ENCODE measurements at regions not wholly inside any gene's neighbourhood (a gene's known extent, or its start where the extent isn't known, plus 50 kb on each side); places are given as distances from the start of the nearest gene placed in this dataset.

DNA sequence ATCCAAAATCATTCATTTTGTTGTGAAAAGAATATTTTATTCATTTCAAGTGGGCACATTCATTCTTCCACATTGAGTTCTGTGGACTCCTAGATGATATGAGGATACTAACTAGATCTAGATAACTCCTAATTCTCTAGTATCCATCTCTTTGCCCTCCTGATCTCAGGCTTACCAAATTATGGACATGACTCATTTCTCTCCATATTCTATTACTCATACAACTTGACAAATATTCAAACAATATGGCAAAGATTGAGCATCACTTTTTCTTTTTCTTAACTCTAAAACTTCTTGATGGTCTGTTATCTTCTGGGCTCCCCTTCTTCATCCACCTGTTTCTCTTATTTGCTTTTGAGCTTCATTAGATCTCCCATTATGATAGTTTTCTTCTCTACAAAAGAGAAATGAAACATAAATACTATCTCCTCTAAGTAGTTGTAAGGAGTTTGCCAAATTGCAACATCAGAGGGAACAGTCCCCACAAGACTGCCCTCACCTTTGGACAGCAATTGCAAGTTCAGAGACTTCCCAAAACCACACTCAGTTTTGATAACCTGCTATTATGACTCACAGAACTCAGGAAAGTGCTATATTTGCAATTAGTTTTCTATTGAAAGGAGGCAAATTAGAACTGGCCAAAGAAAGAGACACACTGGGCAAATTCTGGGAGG, 422.9 kb downstream of the SPRY1 start:
- DNase-seq: peak; percentile 24 to 49 (median 48)

GRCh38 chr4:123821861-123822260, 425.3 kb downstream of the SPRY1 start:
- no peak for DNase-seq

DNA sequence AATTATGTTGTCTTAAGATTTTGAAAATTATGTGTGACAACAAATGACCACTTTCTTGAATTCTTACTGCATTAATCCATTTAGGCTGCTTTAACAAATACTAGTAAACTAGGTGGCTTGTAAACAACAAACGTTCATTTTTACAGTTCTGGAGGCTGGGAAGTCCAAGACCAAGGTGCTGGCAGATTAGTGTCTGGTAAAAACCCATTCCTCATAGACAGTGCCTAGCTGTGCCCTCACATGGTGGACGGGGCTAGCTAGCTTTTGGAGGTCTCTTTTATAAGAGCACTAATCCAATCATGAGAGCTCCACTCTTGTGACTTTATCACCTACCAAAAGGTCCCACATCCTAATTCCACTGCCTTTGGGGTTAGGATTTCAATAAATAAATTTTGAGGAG, 425.8 kb downstream of the SPRY1 start:
- no peak for DNase-seq

DNA sequence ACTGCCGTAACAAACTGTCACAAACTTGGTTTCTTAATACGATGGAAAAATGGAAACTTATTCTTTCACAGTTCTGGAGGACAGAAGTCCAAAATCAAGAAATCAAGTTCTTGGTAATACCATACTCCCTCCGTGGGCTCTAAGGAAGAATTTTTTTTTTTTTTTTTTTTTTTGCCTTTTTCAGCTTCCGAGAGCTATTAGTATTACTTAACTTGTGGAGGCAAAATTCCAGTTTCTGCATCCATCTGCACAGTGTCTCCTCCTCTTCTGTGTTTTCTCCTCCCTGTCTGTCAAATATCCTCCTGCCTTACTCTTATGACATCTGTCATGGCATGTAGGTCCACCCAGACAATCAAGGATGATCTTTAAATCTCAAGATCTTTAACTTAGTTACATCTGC, 426.6 kb downstream of the SPRY1 start:
- DNase-seq: no peak

- DNase-seq: no peak
Measured at GRCh38 chr4:123824524-123824923, 427.9 kb downstream of the SPRY1 start.

DNA sequence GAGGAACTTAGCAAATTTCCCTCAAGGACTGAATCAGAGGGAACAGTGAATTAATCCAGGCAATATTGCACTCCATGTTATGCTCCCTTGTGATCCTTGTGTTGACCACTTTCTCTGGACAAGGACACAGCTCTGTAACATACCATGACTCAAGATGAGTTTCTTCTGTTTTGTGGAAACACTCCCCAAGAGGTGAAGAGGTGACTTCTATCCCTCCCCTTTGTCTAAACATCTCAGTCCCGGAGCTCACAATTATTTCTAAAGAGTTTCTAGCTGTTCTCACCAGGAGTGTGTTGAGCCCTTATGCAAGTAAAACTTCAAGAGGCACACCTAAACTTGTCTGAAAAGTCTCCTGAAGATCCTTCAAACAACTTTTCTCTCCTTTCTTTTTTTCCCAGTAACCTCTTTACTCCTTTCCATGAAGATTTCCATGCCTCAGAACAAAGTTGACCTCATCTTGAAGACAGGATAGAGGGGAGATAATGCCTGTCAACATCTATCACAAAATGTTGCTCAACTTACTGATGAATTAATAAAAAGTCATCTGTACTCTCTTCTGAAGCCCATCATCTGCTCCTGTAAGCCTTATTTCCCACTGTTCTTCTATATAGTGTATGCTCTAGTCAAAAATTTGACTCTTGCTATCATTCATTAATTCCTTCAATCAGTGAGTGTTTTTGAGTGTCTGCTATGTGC, 429.1 kb downstream of the SPRY1 start:
- DNase-seq: no peak

- DNase-seq: no peak
Measured at GRCh38 chr4:123826896-123827295, 430.3 kb downstream of the SPRY1 start.

DNA sequence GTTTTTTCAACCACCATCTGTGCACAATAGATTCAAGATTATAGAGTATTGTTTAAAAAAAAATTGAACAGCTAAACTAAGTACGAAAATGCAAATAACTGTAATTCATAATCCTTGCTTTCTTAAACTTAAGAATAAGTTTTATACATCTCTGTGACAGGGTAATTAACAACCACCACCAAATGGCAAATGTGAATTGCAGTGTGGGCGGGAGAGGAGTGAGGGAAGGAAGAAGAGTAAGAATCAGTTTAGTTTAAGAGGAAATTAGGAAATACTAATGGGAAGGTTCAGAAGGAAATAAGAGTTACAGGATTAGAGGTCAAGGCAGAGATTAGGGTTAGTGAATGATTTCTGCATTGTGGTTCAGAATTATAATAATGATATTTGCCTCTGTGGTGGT, 430.9 kb downstream of the SPRY1 start:
- DNase-seq: no peak

- DNase-seq: no peak
Measured at GRCh38 chr4:123830930-123831329, 434.3 kb downstream of the SPRY1 start.

DNA sequence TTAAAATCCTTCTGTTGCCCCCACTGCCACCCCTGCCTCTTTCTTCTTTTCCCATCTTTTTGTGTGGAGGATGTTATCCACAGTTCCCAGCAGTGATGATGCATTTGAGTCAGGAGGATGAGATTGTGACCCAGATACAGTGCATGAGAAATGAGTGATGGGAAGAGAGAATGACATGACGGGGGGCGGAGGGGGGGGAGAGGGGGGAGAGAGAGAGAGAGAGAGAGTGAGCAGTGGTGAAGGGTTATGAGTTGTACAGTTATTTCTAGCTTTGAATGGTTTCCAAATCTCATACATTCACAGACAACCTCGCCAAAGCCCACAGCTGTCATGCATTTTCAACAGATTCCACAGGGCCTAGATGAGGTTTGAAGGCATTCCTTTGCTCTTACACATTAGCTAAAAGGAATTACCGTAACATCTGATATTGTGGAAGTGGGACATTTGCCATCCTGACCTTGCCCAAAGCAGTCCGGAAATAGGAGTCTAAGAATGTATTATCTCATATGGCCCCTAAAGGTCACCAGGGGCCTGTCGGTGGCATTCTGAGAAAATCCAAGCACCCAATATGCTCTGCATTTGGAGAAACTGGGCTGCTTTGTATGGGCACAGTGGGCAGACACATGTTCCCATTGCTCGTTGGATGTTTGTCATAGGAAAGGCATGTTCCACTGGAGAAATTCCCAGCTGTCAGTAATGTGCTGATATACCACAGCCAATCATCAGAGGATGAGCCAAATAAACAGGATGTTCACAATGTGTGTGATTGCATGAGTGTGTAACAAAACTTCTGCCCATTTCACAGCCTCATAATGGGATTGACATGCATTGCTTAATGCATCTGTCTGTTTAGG, 435.8 kb downstream of the SPRY1 start:
- no peak for DNase-seq

DNA sequence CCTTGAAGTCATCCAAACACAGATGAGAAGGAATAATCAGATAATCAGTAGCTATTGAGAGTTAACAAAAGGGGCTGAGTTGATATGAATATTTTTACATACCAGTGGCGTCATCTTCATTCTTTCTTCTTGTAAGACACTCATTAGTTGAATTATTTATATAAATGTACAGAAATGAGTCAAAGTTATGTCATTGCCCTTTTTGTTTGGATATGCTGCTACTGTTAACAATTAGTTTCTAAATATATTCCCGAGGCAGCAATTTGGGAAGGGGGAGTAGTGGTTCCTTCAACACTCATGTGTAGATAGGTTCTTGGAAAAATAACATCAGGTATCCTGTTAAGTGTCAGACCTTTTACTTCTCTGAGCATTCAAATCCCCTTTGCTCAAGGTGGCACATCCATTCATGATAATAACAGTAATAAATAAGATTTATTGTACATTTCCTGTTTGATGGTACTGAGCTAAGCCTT, 436.6 kb downstream of the SPRY1 start:
- DNase-seq: no peak

DNA sequence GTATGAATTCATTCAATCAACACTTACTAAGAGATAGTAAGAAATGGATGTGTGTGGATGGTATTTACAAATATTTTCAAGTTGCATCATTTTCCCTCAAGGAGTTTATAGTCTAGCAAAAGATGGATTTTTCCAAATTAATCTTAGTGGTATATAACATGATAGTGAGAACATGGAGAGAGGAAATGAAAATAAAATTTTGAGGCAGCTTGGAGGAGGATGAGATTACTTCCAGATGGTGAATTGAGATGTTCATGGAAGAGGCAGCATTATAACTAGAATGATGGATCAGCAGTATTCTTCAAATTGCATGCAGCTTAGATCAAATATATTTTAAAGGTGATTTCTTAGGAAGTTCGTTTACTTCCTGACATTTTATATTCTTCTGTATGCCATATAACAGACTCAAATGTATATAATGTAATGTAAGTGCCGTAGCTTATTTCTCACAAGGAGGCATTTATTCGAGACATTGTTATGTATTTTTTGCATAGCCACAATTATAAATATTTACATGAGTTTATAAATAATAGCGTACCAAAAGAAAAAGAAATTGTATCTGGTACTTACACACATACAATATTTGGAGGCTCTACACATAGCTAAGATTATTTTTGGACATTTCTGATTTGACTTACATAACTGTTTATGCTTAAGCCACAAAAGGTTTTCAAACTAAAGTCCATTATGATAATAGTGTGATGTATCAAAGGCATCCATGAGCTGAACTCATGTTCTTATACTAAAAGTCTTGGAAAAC, 439.4 kb downstream of the SPRY1 start:
- no peak for DNase-seq

GRCh38 chr4:123836851-123837595, 440.4 kb downstream of the SPRY1 start:
- DNase-seq: no peak

DNA sequence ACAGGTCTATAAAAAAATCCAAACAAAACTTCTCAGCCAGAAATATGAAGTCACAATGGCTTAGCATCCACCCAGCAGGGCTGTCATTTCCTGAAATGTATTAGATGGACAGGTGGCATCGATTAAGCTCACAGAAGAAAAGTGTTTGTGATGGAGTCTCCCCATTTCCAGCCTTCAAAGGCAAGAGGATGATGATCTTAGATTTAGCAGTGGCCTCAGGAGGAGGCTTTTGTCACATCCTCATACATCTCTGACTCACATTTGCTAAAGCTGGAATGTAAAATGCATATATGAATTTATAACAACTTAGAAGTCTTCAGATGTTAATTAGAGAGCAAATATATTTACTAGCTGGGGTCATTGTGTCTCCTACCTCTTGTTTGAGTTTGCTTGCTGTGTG, 441.9 kb downstream of the SPRY1 start:
- DNase-seq: no peak

DNA sequence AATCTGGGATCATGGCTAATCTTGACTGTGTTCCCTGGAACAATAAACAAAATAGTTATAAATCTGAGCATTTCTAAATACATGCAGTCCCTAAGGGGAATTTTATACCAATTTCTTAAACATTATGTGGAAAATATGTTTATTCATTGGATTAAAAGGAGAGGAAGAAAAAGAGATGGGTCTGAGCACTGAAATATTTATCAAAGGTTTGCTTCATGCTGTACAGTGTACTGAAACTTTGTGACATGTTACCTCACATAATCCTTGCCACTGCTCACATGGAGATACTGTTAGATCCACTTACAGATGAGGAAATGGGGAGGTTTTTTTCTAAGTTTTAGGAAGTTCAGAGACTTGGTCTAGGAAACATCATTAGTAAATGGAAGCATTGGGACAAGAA, 443.6 kb downstream of the SPRY1 start:
- DNase-seq: no peak

DNA sequence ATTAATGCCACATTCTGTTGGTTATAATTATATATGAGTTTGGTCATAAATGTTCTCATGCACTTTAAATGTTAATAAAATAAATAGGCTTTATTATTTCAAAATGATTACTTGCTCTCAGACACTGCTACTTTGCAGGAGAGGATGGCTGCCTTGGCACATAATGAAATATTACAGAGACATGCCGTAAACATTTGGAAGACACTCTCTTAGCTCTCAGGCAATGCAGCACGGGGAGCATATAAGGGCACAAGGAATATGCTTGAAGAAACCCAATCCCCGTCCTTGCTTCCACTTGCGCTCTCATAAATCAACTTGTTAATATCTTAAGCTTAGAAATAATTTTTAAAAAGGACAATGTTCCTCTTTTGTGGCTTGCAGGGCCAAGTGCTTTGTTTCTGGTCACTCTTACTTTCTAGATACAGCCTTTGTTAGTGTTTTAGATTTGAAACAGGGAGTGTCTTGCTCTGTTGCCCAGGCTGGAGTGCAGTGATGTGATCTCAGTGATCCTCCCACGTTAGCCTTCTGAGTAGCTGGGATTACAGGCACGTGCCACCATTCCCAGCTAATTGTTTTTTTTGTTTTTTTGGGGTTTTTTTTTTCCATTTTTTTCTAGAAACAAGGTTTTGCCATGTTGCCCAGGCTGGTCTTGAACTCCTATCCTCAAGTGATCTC, 445.0 kb downstream of the SPRY1 start:
- no peak for DNase-seq

DNA sequence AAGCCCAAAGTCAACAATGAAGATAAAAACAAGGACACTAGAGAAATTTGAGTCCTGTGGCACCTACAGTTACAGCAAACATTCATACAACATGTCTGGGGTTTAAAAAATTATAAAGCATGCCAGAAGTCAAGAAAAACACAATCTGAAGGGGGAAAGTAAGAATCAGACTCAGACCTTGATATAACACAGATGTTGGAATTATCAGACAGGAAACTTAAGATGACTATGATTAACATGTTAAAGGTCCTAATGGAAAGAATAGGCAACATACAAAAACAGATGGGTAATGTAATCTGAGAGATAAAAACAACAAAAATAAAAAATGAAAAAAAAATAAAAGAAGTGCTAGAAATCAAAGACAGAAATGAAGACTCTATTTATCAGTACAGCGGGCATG, 446.5 kb downstream of the SPRY1 start:
- no peak for DNase-seq

GRCh38 chr4:123844374-123844773, 447.8 kb downstream of the SPRY1 start:
- no peak for DNase-seq

GRCh38 chr4:123846092-123846491, 449.5 kb downstream of the SPRY1 start:
- no peak for DNase-seq

- DNase-seq: no peak
Measured at GRCh38 chr4:123846561-123846960, 450.0 kb downstream of the SPRY1 start.

- no peak for DNase-seq
Measured at GRCh38 chr4:123848606-123849005, 452.0 kb downstream of the SPRY1 start.

DNA sequence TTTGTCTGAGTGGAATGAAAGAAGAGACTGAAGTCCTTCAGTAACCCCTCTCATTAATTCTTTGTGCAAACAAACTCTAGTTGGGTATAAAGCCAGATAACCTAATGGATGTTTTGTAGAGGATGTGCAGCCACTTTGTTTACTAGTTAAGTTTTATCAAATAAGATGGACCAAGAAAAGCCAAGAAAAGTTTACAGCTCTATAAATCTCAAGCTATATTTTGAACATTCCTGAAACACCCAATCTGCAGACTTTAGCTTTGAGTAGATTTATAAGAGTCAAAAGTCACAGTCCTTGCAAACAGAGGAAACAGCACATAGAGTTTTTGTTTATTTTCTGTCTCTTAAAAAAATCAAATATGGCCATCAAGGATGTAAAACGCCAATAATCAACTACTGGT, 452.9 kb downstream of the SPRY1 start:
- no peak for DNase-seq
